IMR-90 (cell line): ENCODE measurements at regions not wholly inside any gene's neighbourhood (a gene's known extent, or its start where the extent isn't known, plus 50 kb on each side); places are given as distances from the start of the nearest gene placed in this dataset.

Experiments
- ATAC-seq: fragments of 200-7000 bp; cut with Tn5 transposase; 2 replicates; pipeline ENCODE4 v1.9.1; 2020; ENCODE audit warnings: low read depth, mild to moderate bottlenecking, moderate library complexity
- BruUV-seq: library from RNA; stranded (reverse); fragments of 400-500 nt; replicated peaks from 2 replicates; lab custom pipeline; 2021; lab: Mats Ljungman, UMichigan
- CTCF ChIA-PET: fragments of 300-600 bp; formaldehyde crosslinking; extraction: SDS; loops from one replicate; lab custom pipeline; 2021; ENCODE audit warnings: antibody characterized with exemption; lab: Yijun Ruan, JAX
- POLR2A ChIA-PET: fragments of 300-600 bp; sonication (Branson Sonifier 250); formaldehyde crosslinking; loops from one replicate; lab custom pipeline; 2022; ENCODE audit warnings: antibody characterized with exemption; ENCODE audit not compliant: unreplicated experiment; lab: Charles Lee
- DNase-seq: peaks from one replicate; pipeline ENCODE4 v3.0.0; 2013
- H2AFZ ChIP-seq: replicated peaks from 2 replicates; pipeline ENCODE3; 2013; ENCODE audit warnings: low read length, mild to moderate bottlenecking; ENCODE audit not compliant: poor library complexity
- H2AK5ac ChIP-seq: 2 replicates; pipeline ENCODE4 v1.6.1; 2013; ENCODE audit warnings: low read depth, low read length, inconsistent platforms
- H2AK9ac ChIP-seq: replicated peaks from 2 replicates; pipeline ENCODE3; 2013; ENCODE audit warnings: mild to moderate bottlenecking, low read depth, low read length, moderate library complexity; ENCODE audit not compliant: poor library complexity
- H2BK120ac ChIP-seq: 2 replicates; pipeline ENCODE4 v1.6.1; 2013; ENCODE audit warnings: low read depth, low read length, inconsistent platforms
- H2BK15ac ChIP-seq: 3 replicates; pipeline ENCODE4 v1.6.1; 2013; ENCODE audit warnings: low read depth, low read length, inconsistent platforms
- H2BK20ac ChIP-seq: 2 replicates; pipeline ENCODE4 v1.6.1; 2013; ENCODE audit warnings: low read depth, mild to moderate bottlenecking, inconsistent platforms, low read length, moderate library complexity
- H2BK5ac ChIP-seq: 2 replicates; pipeline ENCODE4 v1.6.1; 2013; ENCODE audit warnings: mild to moderate bottlenecking, low read depth, low read length, inconsistent platforms; ENCODE audit not compliant: poor library complexity, severe bottlenecking
- H3K14ac ChIP-seq: replicated peaks from 2 replicates; pipeline ENCODE4 v1.6.1; 2013; ENCODE audit warnings: low read depth, low read length, inconsistent platforms
- H3K18ac ChIP-seq: 2 replicates; pipeline ENCODE4 v1.6.1; 2013; ENCODE audit warnings: low read depth, low read length, control low read depth
- H3K23ac ChIP-seq: 2 replicates; pipeline ENCODE4 v1.6.1; 2013; ENCODE audit warnings: low read depth, low read length, inconsistent platforms
- H3K27ac ChIP-seq: 2 replicates; pipeline ENCODE4 v1.5.1; 2013; ENCODE audit warnings: mild to moderate bottlenecking, control low read depth, low read length; ENCODE audit not compliant: insufficient read depth
- H3K27me3 ChIP-seq: 2 replicates; pipeline ENCODE4 v1.6.1; 2013; ENCODE audit warnings: low read length; ENCODE audit not compliant: control insufficient read depth, insufficient read depth
- H3K36me3 ChIP-seq: 2 replicates; pipeline ENCODE4 v1.6.1; 2013; ENCODE audit warnings: low read length, mixed read lengths; ENCODE audit not compliant: control insufficient read depth, insufficient read depth
- H3K4ac ChIP-seq: 2 replicates; pipeline ENCODE4 v1.6.1; 2013; ENCODE audit warnings: low read depth, low read length, inconsistent platforms
- H3K4me1 ChIP-seq: 2 replicates; pipeline ENCODE4 v1.6.1; 2013; ENCODE audit warnings: low read length, mixed read lengths; ENCODE audit not compliant: control insufficient read depth, insufficient read depth
- H3K4me2 ChIP-seq: 2 replicates; pipeline ENCODE4 v1.6.1; 2013; ENCODE audit warnings: low read depth, mild to moderate bottlenecking, control low read depth, low read length, moderate library complexity
- H3K4me3 ChIP-seq: 2 replicates; pipeline ENCODE4 v1.5.1; 2013; ENCODE audit warnings: low read depth, mild to moderate bottlenecking, control low read depth, low read length, moderate library complexity; ENCODE audit not compliant: insufficient read depth
- H3K56ac ChIP-seq: 2 replicates; pipeline ENCODE4 v1.6.1; 2013; ENCODE audit warnings: low read length, inconsistent platforms; ENCODE audit not compliant: insufficient read depth; ENCODE audit errors: extremely low read depth
- H3K79me1 ChIP-seq, 2 experiments: 2 replicates each; pipeline ENCODE4 v1.6.1; 2013; ENCODE audit warnings: low read length in 2 of 2, inconsistent platforms in 1 of 2, low read depth in 1 of 2
- H3K9ac ChIP-seq: 2 replicates; pipeline ENCODE4 v1.6.1; 2013; ENCODE audit warnings: low read depth, low read length, control low read depth
- H3K9me1 ChIP-seq: 2 replicates; pipeline ENCODE4 v1.6.1; 2013; ENCODE audit warnings: low read length, inconsistent platforms; ENCODE audit not compliant: insufficient read depth
- H3K9me3 ChIP-seq: 2 replicates; pipeline ENCODE4 v1.6.1; 2013; ENCODE audit warnings: low read length; ENCODE audit not compliant: control insufficient read depth, insufficient read depth
- H4K20me1 ChIP-seq: 2 replicates; pipeline ENCODE4 v1.6.1; 2013; ENCODE audit warnings: low read length, inconsistent platforms; ENCODE audit not compliant: insufficient read depth
- H4K5ac ChIP-seq: 2 replicates; pipeline ENCODE4 v1.6.1; 2013; ENCODE audit warnings: mild to moderate bottlenecking, low read depth, low read length, control low read depth
- H4K8ac ChIP-seq, 2 experiments: 2 replicates each; pipeline ENCODE4 v1.6.1; 2013; ENCODE audit warnings: low read depth in 2 of 2, low read length in 2 of 2, control low read depth in 1 of 2, inconsistent platforms in 1 of 2
- H4K91ac ChIP-seq: 2 replicates; pipeline ENCODE4 v1.6.1; 2013; ENCODE audit warnings: low read depth, low read length, inconsistent platforms; ENCODE audit not compliant: insufficient read depth
- BHLHE40 ChIP-seq: fragments of 150-350 bp; IDR thresholded peaks from 2 replicates; pipeline ENCODE4 v1.6.1; 2016; ENCODE audit warnings: mild to moderate bottlenecking, low read depth, low read length
- CEBPB ChIP-seq: IDR thresholded peaks from 2 replicates; pipeline ENCODE4 v1.6.1; 2012; ENCODE audit warnings: low read depth, low read length, improper control_type of control experiment
- CHD1 ChIP-seq: IDR thresholded peaks from 2 replicates; pipeline ENCODE4 v1.6.1; 2012; ENCODE audit warnings: low read depth, low read length, improper control_type of control experiment
- FOS ChIP-seq: fragments of 150-350 bp; IDR thresholded peaks from 2 replicates; pipeline ENCODE4 v1.6.1; 2016; ENCODE audit warnings: low read depth, low read length
- MAZ ChIP-seq: IDR thresholded peaks from 2 replicates; pipeline ENCODE4 v1.6.1; 2012; ENCODE audit warnings: low read depth, mild to moderate bottlenecking, low read length, improper control_type of control experiment, moderate library complexity, borderline replicate concordance
- MXI1 ChIP-seq: IDR thresholded peaks from 2 replicates; pipeline ENCODE4 v1.6.1; 2012; ENCODE audit warnings: low read depth, mild to moderate bottlenecking, low read length, moderate library complexity, borderline replicate concordance
- POLR2A ChIP-seq: IDR thresholded peaks from 2 replicates; pipeline ENCODE4 v1.6.1; 2012; ENCODE audit warnings: mild to moderate bottlenecking, low read depth, low read length
- RFX5 ChIP-seq: IDR thresholded peaks from 2 replicates; pipeline ENCODE4 v1.8.0; 2012; ENCODE audit warnings: low read depth, mild to moderate bottlenecking, low read length, moderate library complexity
- USF2 ChIP-seq: fragments of 150-350 bp; IDR thresholded peaks from 2 replicates; pipeline ENCODE4 v1.6.1; 2017; ENCODE audit warnings: mild to moderate bottlenecking, antibody characterized with exemption, low read length, low read depth
- WGBS, 2 experiments: methylation state at CpG; one replicate each; pipeline versions ENCODE4 v1.1.5 to v1.1.7; 2013; ENCODE audit warnings: missing lambda C conversion rate in 2 of 2; ENCODE audit not compliant: insufficient read length in 1 of 2; ENCODE audit errors: extremely low coverage in 2 of 2; 5-methylcytosine and 5-hydroxymethylcytosine counted together
- dilution Hi-C: fragments of 300-500 bp; cut with HindIII; formaldehyde crosslinking; loops from one replicate; pipeline ENCODE4 v1.14.3; 2018; ENCODE audit warnings: low sequenced_read_pairs; ENCODE audit not compliant: unreplicated experiment
- in situ Hi-C: fragments of 300-500 bp; cut with MboI; formaldehyde crosslinking; loops from 3 replicates; pipeline ENCODE4 v1.14.3; 2019; ENCODE audit warnings: low sequenced_read_pairs, inconsistent platforms, mixed read lengths
- intact Hi-C: fragments of 100-400 bp; cut with micrococcal nuclease; formaldehyde crosslinking; loops from 2 replicates; pipeline ENCODE4 v1.10.0; 2022

GRCh38 chr12:65606008-65606766 lies 218.1 kb upstream of the HMGA2 start:
- Histone ChIP-seq H3K4me3 (no peak overlapping the region), H2BK20ac (peak overlapping the region; percentile 91), H4K20me1 (no peaks in the 10 kb centered on the region), H3K27ac (0 out of 2 replicates have a peak overlapping the region, but pooled peaks have one; percentile 1), H3K9ac (no peak overlapping the region), H4K8ac (peak overlapping the region; percentile 46 to 92), H2BK15ac (peak overlapping the region; percentile 85), H3K4me2 (no peak overlapping the region), H2AFZ (no peak overlapping the region), H3K79me1 (peaks cover 13 to 34% of the 10 kb centered on the region in 2 experiments), H3K23ac (peak overlapping the region; percentile 63; the same call in 1 of the 2 replicates), H3K14ac (peak overlapping the region; percentile 88), H3K56ac (no peak overlapping the region), H2AK9ac (no peak overlapping the region), H3K4ac (peak overlapping the region; percentile 91), H3K9me3 (peaks cover 4% of the 10 kb centered on the region; the same call in 1 of the 2 replicates), H3K9me1 (peaks cover 4% of the 10 kb centered on the region; the same call in 1 of the 2 replicates), H3K18ac (peak overlapping the region; percentile 64; the same call in 1 of the 2 replicates), H2AK5ac (peak overlapping the region; percentile 93), H3K27me3 (no peaks in the 10 kb centered on the region), H3K4me1 (peaks cover 15% of the 10 kb centered on the region), H2BK5ac (peak overlapping the region; percentile 97), H2BK120ac (peak overlapping the region; percentile 81), H4K91ac (peak overlapping the region; percentile 84), H4K5ac (peak overlapping the region; percentile 38; the same call in 1 of the 2 replicates), H3K36me3 (no peaks in the 10 kb centered on the region)
- ChIA-PET CTCF (interaction anchor here (0.7 kb wide), 1 partner anchor 259 kb away, joined by 3 read pairs; no protein-coding TSS in a partner anchor), POLR2A (interaction anchor here (0.6 kb wide), 1 partner anchor 219 kb away, joined by 3 read pairs; no protein-coding TSS in a partner anchor)
- dilution Hi-C loops: no loop called here
- DNase-seq: no peak
- no peak for TF ChIP-seq MAZ
- no peak for TF ChIP-seq CEBPB
- no peak for TF ChIP-seq BHLHE40
- TF ChIP-seq FOS: no peak
- TF ChIP-seq POLR2A: no peak
- TF ChIP-seq CHD1: no peak
- no peak for TF ChIP-seq USF2
- TF ChIP-seq MXI1: no peak
- no peak for TF ChIP-seq RFX5
- no CpG with 5 or more reads among the region's 4 CpGs for WGBS, 2 experiments
- no TSS peak for BruUV-seq
- intact Hi-C loops: no loop called here
- ATAC-seq: no peak
- in situ Hi-C loops: loop anchor here (10.0 kb wide), 1 partner anchor 219 kb away; the partner anchor contains the start of gene HMGA2
